D341Med (cell line): ENCODE measurements at regions not wholly inside any gene's neighbourhood (a gene's known extent, or its start where the extent isn't known, plus 50 kb on each side); places are given as distances from the start of the nearest gene placed in this dataset.
A peak's percentile ranks its signal among the peaks of the same experiment; 100 is the strongest.

Experiments
- DNase-seq: peaks from one replicate; pipeline ENCODE4 v3.0.0; 2012; ENCODE audit warnings: low spot score

DNA sequence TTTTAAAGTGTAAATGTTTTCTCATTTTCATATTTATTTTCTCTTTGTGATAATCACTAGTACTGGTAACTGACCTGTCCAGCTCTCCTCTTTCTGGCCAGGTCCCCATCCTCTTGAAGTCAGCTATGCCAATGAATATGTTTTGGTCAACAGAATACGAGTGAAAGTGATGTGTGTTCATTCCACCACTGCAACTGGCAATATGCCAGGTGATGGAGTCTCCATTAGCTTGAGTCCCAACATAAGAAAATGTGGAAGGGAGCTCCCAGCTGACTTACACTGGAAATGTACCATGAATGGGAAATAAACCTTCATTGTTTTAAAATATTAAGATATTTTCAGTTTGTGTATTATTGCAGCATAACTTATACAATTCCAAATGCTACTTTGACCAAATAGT is 75.8 kb downstream of the CCDC34 start:
- DNase-seq = no peak

DNA sequence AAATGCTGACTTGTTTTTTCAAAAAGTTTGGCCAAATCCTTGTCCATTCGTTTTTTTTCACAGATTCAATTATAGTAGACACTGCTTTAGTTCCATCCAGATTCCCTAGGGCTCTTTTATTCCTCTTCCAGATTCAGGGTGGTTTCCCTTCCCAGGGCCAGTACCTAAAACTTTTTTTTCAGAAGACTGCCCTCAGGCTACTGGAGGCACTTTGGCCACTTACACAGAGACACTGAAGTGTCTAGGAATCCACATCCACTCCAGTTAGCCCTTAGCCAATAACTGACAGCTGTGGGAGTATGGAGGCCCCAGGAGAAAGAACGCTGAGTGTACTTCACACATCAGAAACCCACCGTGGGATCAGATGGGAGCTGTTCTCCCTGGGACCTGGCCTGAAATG is 77.3 kb downstream of the CCDC34 start:
- DNase-seq = no peak

DNA sequence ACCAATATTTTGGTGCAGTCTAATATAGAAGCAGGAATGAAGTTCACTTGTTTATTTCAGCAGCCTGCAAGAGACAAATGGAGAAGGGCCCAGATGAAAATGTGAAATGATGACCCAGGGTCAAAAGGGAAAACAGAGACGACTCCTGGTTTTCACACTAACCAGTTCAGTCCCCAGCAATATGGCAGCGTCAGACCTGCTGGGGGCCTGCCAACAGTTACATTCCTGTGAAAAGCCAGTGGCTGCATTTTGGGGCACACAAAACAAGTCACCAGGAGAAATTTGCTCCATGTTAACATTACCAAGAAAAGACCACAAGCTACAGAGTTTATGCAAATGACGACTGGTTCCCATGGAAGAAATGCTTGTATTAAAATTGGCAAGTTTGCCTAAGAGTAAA is 80.2 kb downstream of the CCDC34 start:
- no peak for DNase-seq

DNA sequence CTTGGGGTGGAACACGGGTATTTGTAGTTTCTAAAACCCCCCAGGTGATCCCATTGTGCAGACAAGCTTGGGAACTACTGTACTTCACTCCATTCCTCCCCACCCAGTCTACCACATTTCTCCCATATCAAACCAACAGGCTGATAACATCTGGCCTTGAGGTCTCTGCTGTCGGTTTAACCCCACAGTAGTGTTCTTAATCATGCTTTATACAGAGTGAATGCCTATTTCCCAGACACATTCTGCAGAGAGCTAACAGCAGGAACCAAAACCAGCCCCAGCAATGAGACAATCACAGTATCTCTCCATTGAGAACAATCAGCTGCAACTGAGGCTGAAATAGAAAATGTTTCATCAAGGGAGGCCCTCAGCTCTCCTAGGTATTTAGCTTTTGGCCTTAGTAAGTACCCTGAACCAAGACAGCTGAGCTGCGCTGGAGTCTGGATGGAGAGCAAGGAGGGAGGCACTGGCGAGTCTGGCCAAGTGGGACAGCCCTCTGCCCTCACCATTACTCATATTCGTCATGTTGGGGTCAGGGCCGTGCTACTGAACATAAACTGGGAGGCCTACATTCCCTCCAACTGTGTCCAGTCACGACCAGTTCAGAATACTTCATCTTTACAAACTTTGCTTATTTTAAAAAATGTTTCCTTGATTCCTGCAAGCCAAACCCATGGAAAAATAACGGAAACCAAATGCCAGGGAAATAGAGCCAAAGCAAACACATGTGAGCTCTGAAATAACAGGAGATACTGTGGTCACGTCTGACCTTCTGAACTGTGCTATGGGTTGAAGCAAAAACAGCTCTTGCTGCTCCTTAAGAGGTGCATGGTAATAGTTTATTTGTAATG is 81.0 kb downstream of the CCDC34 start:
- DNase-seq = no peak

- no peak for DNase-seq
These were observed 81.7 kb downstream of the CCDC34 start for GRCh38 chr11:27281276-27281675.

DNA sequence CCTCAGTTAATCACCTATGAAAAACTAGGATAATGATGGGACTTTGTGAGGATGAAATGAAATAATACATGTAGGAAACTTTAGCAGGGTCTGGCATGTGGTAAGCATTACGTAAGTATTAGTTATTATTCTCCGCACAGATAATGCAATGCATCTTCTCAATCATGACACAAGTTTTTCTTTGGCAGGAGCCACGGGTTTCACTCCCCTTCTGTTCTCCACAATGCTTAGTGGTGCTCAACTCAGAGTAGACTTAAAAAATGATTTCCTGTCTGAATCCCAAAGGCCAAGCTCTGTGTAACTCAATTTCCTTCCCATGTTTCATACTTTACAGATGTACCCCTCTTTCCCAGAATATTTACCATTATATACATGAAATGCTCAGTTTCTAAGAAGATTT is 82.9 kb downstream of the CCDC34 start:
- no peak for DNase-seq

DNA sequence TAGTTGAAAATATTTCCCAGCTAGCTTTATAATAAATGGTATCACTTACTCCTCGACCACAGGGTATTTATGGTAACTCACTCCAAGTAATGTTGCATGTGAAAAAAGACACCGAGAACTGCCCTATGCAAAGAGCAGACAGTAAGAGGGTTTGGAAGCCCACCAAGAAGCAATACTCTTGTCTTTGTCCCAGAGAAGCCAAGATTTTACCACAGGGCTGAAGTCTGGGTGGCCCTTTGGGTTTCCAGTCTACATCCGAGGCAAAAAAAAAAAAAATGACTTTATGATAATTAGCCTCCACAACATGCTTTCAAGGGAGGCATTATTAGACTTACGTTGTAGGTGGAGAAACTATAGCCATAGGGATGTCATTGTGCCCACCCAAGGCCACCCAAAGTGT is 83.6 kb downstream of the CCDC34 start:
- DNase-seq = no peak

- no peak for DNase-seq
These were observed 85.2 kb downstream of the CCDC34 start for GRCh38 chr11:27277843-27278242.

GRCh38 chr11:27276141-27276540 is 86.9 kb downstream of the CCDC34 start:
- no peak for DNase-seq

DNA sequence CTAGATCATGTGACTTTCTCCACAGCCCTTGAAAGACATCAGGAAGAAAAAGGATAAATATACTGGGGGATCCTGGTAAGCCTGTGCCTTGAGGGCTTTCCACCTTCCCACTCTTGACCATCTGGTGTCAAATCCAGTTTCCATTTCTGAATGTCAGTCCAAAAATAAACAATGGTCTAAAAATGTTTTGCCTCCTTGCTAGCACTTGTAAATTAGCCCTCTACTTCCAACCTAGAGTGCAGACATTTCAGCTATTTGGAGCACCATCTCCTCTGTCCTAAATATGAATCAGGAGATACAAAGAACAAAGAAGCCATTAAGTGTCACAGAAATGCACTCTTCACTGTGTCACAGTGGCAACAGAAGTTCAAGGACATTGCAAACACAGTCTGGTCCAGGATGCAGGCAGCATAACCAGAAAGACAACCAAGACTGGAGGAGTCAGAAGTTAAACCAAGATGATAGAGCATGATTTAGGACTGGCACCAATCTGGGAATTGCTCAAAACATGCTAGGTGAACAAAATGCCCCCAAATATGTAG is 88.1 kb downstream of the CCDC34 start:
- DNase-seq = no peak

GRCh38 chr11:27266125-27266524 is 96.9 kb downstream of the CCDC34 start:
- DNase-seq = no peak

- DNase-seq = no peak
These were observed 99.0 kb downstream of the CCDC34 start for GRCh38 chr11:27263986-27264385.

DNA sequence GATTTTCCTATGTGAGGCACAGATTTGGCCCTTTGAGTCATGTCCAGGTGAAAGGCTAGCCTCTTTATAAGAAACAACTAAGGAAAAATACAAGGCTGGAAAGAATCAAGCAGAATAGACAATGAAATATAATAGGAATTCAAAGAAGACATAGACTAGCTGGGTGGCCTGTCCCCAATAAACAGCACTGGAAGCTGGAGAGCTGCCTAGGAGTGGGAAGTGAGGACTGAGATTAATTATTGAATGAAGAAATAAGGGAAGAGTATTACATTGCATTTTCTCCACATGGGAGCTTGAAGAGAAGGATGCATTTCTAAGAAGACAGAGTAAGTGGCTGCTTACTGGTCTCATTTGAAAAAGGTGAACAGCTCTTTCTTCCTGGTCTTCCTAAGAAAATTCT is 100.0 kb downstream of the CCDC34 start:
- no peak for DNase-seq

- no peak for DNase-seq
These were observed 107.6 kb downstream of the CCDC34 start for GRCh38 chr11:27255447-27255828.

- DNase-seq = no peak
These were observed 108.1 kb downstream of the CCDC34 start for GRCh38 chr11:27254744-27255446.

GRCh38 chr11:27253224-27253623 is 109.8 kb downstream of the CCDC34 start:
- no peak for DNase-seq

GRCh38 chr11:27250867-27251665 is 111.9 kb downstream of the CCDC34 start:
- no peak for DNase-seq

- peak; percentile 41 for DNase-seq
These were observed 114.2 kb downstream of the CCDC34 start for GRCh38 chr11:27248576-27249509.

- DNase-seq = no peak
These were observed 115.4 kb downstream of the CCDC34 start for GRCh38 chr11:27247660-27248059.

GRCh38 chr11:27246925-27247324 is 116.1 kb downstream of the CCDC34 start:
- DNase-seq = no peak

DNA sequence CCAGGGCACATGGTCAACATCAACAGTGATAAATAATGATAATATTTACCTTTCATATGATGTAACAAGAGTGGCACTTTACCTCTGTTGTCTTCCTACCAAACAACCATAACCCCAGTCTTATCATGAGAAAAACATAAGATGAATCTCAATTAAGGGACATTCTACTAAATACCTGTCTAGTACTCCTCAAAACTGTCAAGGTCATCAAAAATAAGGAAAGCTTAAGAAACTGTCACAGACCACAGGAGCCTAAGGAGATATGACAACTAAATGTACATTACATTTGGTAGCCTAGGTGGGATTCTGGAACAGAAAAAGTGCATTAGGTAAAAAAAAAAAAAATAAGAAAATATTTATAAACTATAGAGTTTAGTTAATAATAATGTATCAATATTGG is 118.1 kb downstream of the CCDC34 start:
- no peak for DNase-seq
